A673 (cell line): ENCODE measurements at regions not wholly inside any gene's neighbourhood (a gene's known extent, or its start where the extent isn't known, plus 50 kb on each side); places are given as distances from the start of the nearest gene placed in this dataset.

Experiments
- BruUV-seq: library from RNA; stranded (reverse); fragments of 400-500 nt; replicated peaks from 2 replicates; lab custom pipeline; 2021; lab: Mats Ljungman, UMichigan
- CTCF ChIA-PET: fragments of 300-600 bp; sonication (Branson Sonifier 250); formaldehyde crosslinking; loops from one replicate; lab custom pipeline; 2022; ENCODE audit warnings: antibody characterized with exemption; lab: Charles Lee
- POLR2A ChIA-PET: fragments of 300-600 bp; sonication (Branson Sonifier 250); formaldehyde crosslinking; loops from one replicate; lab custom pipeline; 2022; ENCODE audit warnings: antibody characterized with exemption; ENCODE audit not compliant: low non-redundant PET; lab: Charles Lee
- DNase-seq: peaks from one replicate; pipeline ENCODE4 v3.0.0-alpha.2; 2015; ENCODE audit warnings: low spot score
- H3K27ac ChIP-seq: fragments of 200-600 bp; sonication (generic); 2 replicates; pipeline ENCODE4 v1.5.1; 2016; ENCODE audit warnings: mixed run types, low read depth, mild to moderate bottlenecking, mixed read lengths, antibody characterized with exemption, low read length; ENCODE audit not compliant: poor library complexity, severe bottlenecking
- H3K27me3 ChIP-seq: fragments of 200-600 bp; sonication (generic); replicated peaks from 2 replicates; pipeline ENCODE4 v1.6.1; 2017; ENCODE audit warnings: mixed run types, low read depth, mild to moderate bottlenecking, mixed read lengths, antibody characterized with exemption, low read length; ENCODE audit not compliant: insufficient read depth, poor library complexity
- H3K36me3 ChIP-seq: fragments of 200-600 bp; sonication (generic); 2 replicates; pipeline ENCODE4 v1.6.1; 2016; ENCODE audit warnings: mixed run types, mild to moderate bottlenecking, mixed read lengths, antibody characterized with exemption, low read length; ENCODE audit not compliant: insufficient read depth, poor library complexity, severe bottlenecking
- H3K4me1 ChIP-seq: fragments of 200-600 bp; sonication (generic); 2 replicates; pipeline ENCODE4 v1.6.1; 2017; ENCODE audit warnings: mixed run types, mild to moderate bottlenecking, mixed read lengths, antibody characterized with exemption, low read length; ENCODE audit not compliant: insufficient read depth, poor library complexity, severe bottlenecking
- H3K4me3 ChIP-seq: fragments of 200-600 bp; sonication (generic); 2 replicates; pipeline ENCODE4 v1.5.1; 2016; ENCODE audit warnings: low read depth, mixed run types, mild to moderate bottlenecking, mixed read lengths, low read length; ENCODE audit not compliant: poor library complexity, severe bottlenecking
- H3K9me3 ChIP-seq: fragments of 200-600 bp; sonication (generic); 2 replicates; pipeline ENCODE4 v1.6.1; 2016; ENCODE audit warnings: mixed run types, low read depth, mild to moderate bottlenecking, mixed read lengths, antibody characterized with exemption, low read length; ENCODE audit not compliant: poor library complexity, severe bottlenecking
- EZH2 ChIP-seq: fragments of 200-600 bp; sonication (generic); IDR thresholded peaks from 2 replicates; pipeline ENCODE4 v1.6.1; 2017; ENCODE audit warnings: borderline replicate concordance, low read depth, mild to moderate bottlenecking, mixed read lengths, antibody characterized with exemption, low read length; ENCODE audit not compliant: poor library complexity, severe bottlenecking
- intact Hi-C: fragments of 100-400 bp; cut with micrococcal nuclease; formaldehyde crosslinking; loops from one replicate; pipeline ENCODE4 v1.10.0; 2022; ENCODE audit not compliant: unreplicated experiment
- TF ChIP-seq, protein P1 (sequence below): fragments of 300-800, 200-600 bp; sonication (generic); conservative IDR thresholded peaks from 2 replicates; pipeline ENCODE4 v1.5.1; 2017; ENCODE audit warnings: low read depth, mild to moderate bottlenecking, antibody characterized with exemption, low read length, moderate library complexity, mixed read lengths

- no peaks in the 10 kb centered on the region for H3K36me3 ChIP-seq
- intact Hi-C loops, result no loop called here
- no peaks in the 10 kb centered on the region for H3K4me1 ChIP-seq
- no peak for DNase-seq
- no TSS peak for BruUV-seq
- ChIA-PET CTCF (no interaction called here), POLR2A (no interaction called here)
- H3K27ac ChIP-seq, result no peak overlapping the region
- H3K4me3 ChIP-seq, result no peak overlapping the region
- no peak for TF ChIP-seq EZH2
- TF ChIP-seq, protein P1, sequence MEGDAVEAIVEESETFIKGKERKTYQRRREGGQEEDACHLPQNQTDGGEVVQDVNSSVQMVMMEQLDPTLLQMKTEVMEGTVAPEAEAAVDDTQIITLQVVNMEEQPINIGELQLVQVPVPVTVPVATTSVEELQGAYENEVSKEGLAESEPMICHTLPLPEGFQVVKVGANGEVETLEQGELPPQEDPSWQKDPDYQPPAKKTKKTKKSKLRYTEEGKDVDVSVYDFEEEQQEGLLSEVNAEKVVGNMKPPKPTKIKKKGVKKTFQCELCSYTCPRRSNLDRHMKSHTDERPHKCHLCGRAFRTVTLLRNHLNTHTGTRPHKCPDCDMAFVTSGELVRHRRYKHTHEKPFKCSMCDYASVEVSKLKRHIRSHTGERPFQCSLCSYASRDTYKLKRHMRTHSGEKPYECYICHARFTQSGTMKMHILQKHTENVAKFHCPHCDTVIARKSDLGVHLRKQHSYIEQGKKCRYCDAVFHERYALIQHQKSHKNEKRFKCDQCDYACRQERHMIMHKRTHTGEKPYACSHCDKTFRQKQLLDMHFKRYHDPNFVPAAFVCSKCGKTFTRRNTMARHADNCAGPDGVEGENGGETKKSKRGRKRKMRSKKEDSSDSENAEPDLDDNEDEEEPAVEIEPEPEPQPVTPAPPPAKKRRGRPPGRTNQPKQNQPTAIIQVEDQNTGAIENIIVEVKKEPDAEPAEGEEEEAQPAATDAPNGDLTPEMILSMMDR, result no peak
- H3K27me3 ChIP-seq, result no peaks in the 10 kb centered on the region
- H3K9me3 ChIP-seq, result peaks cover 8% of the 10 kb centered on the region
Observed at GRCh38 chr2:220127876-220128275, 500.4 kb downstream of the SLC4A3 start.

- Histone ChIP-seq H3K36me3 (no peaks in the 10 kb centered on the region), H3K4me3 (no peak overlapping the region), H3K27me3 (no peaks in the 10 kb centered on the region), H3K27ac (no peak overlapping the region), H3K9me3 (peaks cover 8% of the 10 kb centered on the region), H3K4me1 (no peaks in the 10 kb centered on the region)
- BruUV-seq, result no TSS peak
- ChIA-PET CTCF (no interaction called here), POLR2A (no interaction called here)
- intact Hi-C loops, result no loop called here
- peak; percentile 56 for DNase-seq
- TF ChIP-seq, protein P1, result no peak
- TF ChIP-seq EZH2, result no peak
Observed at GRCh38 chr2:220129391-220129790, 502.0 kb downstream of the SLC4A3 start.

DNA sequence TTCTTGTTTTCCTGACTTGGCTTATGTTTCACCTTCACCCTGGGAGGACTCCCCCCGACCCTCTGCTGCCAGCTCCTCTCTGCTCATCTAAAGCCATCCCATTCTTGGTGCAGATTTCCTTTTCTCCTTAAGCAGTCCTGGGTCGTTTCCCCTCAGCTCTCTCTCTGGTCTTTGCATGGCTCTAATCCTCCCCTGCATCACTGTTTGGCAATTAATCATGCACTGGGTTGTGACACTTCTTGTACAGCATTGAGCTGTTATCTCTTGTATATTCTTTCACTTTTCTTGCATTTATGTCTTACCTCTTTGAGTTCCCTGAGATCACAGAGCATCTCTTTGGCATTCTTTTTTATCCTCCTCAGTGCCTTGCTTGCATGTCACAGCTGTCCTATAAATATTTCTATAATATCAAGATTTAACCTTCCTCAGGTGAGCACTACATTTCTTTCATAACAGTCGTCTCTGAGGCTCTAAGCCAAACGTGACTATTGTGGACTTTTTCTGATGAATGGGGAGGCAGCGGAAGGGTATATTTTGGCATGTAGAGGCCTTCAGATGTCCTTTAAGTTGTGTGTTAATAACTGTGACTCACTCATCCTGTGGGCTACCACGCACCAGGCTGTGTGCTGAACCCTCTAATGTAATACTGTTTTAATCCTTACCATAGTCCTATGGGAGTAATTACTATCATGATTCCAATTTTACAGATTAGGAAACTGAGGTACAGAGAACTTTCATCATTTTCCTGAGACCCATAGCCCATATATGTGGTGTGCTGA is 507.5 kb downstream of the SLC4A3 start:
- Histone ChIP-seq H3K36me3 (no peaks in the 10 kb centered on the region), H3K27me3 (no peaks in the 10 kb centered on the region), H3K27ac (no peak overlapping the region), H3K9me3 (peaks cover 8% of the 10 kb centered on the region), H3K4me1 (no peaks in the 10 kb centered on the region), H3K4me3 (no peak overlapping the region)
- TF ChIP-seq, protein P1, result no peak
- ChIA-PET POLR2A (interaction anchor here (0.7 kb wide), 1 partner anchor 778 kb away, joined by 3 read pairs; no protein-coding TSS in a partner anchor), CTCF (no interaction called here)
- DNase-seq, result no peak
- no TSS peak for BruUV-seq
- intact Hi-C loops, result no loop called here
